Fibroblast of lung (primary cell): ENCODE measurements at regions not wholly inside any gene's neighbourhood (a gene's known extent, or its start where the extent isn't known, plus 50 kb on each side); places are given as distances from the start of the nearest gene placed in this dataset.

Experiments used
- DNase-seq, 2 donors: peaks; one replicate each; pipeline versions ENCODE4 v3.0.0 to v3.0.0-alpha.2; 2010; ENCODE audit warnings: low read depth in 2 of 2
- H2AFZ ChIP-seq: 2 replicates; pipeline ENCODE4 v1.5.1; 2012; ENCODE audit warnings: low read length, control low read depth, inconsistent platforms
- H3K27ac ChIP-seq: 2 replicates; pipeline ENCODE4 v1.5.1; 2011; ENCODE audit warnings: low read length, control low read depth; ENCODE audit not compliant: insufficient read depth
- H3K27me3 ChIP-seq: 2 replicates; pipeline ENCODE4 v1.5.1; 2011; ENCODE audit warnings: mild to moderate bottlenecking, low read length; ENCODE audit not compliant: control insufficient read depth, insufficient read depth
- H3K36me3 ChIP-seq: 2 replicates; pipeline ENCODE4 v1.5.1; 2011; ENCODE audit warnings: low read length; ENCODE audit not compliant: control insufficient read depth, insufficient read depth
- H3K4me1 ChIP-seq: 2 replicates; pipeline ENCODE4 v1.5.1; 2011; ENCODE audit warnings: low read length; ENCODE audit not compliant: control insufficient read depth, insufficient read depth; ENCODE audit errors: extremely low read depth
- H3K4me2 ChIP-seq: 2 replicates; pipeline ENCODE4 v1.5.1; 2011; ENCODE audit warnings: low read length, control low read depth; ENCODE audit not compliant: insufficient read depth; ENCODE audit errors: extremely low read depth
- H3K4me3 ChIP-seq, 4 experiments: fragments of 200-600 bp in 1 of 4; sonication (generic) in 1 of 4; replicated peaks in 1 of 4; 2 replicates each; pipeline ENCODE4 v1.5.1; 2011 to 2016; ENCODE audit warnings: low read length in 4 of 4, low read depth in 3 of 4, mild to moderate bottlenecking in 3 of 4, control low read depth in 2 of 4, inconsistent platforms in 1 of 4, mixed read lengths in 1 of 4; ENCODE audit not compliant: insufficient read depth in 1 of 4; ENCODE audit errors: control extremely low read depth in 1 of 4
- H3K79me2 ChIP-seq: 2 replicates; pipeline ENCODE4 v1.5.1; 2012; ENCODE audit warnings: mild to moderate bottlenecking, low read length, inconsistent platforms; ENCODE audit not compliant: control insufficient read depth, insufficient read depth
- H3K9ac ChIP-seq: 2 replicates; pipeline ENCODE4 v1.5.1; 2011; ENCODE audit warnings: mild to moderate bottlenecking, low read length, control low read depth; ENCODE audit not compliant: insufficient read depth
- H3K9me3 ChIP-seq: 2 replicates; pipeline ENCODE4 v1.5.1; 2012; ENCODE audit warnings: low read depth, low read length; ENCODE audit not compliant: control insufficient read depth, insufficient read depth
- H4K20me1 ChIP-seq: 2 replicates; pipeline ENCODE4 v1.5.1; 2011; ENCODE audit warnings: low read length; ENCODE audit not compliant: control insufficient read depth, insufficient read depth; ENCODE audit errors: extremely low read depth
- CTCF ChIP-seq, 2 donors: IDR thresholded peaks in 1 of 2; conservative IDR thresholded peaks in 1 of 2; 1 replicate in 1 of 2; 2 replicates in 1 of 2; pipeline ENCODE4 v1.5.1; 2011 to 2012; ENCODE audit warnings: low read length in 2 of 2, control low read depth in 1 of 2, inconsistent platforms in 1 of 2, low read depth in 1 of 2, mild to moderate bottlenecking in 1 of 2
- EZH2 ChIP-seq: IDR thresholded peaks from 2 replicates; pipeline ENCODE4 v1.5.1; 2012; ENCODE audit warnings: low read length, control low read depth, mild to moderate bottlenecking; ENCODE audit errors: missing control alignments

GRCh38 chr4:13762130-13762529 is 134.6 kb upstream of the BOD1L1 start:
- no peaks in the 10 kb centered on the region for H3K27me3 ChIP-seq
- H2AFZ ChIP-seq: no peak overlapping the region
- no peak for TF ChIP-seq CTCF (conservative IDR thresholded peaks at IDR 0.05 in 1 of 2, IDR thresholded peaks at IDR 0.05 in 1 of 2; ENCODE audit: low read depth in 1 of 2, low read length in 2 of 2)
- TF ChIP-seq EZH2: no peak
- H3K27ac ChIP-seq: no peak overlapping the region
- no peak overlapping the region for H3K4me2 ChIP-seq
- H3K9me3 ChIP-seq: no peaks in the 10 kb centered on the region
- H3K9ac ChIP-seq: no peak overlapping the region
- H3K4me1 ChIP-seq: no peaks in the 10 kb centered on the region
- no peaks in the 10 kb centered on the region for H4K20me1 ChIP-seq
- H3K79me2 ChIP-seq: no peaks in the 10 kb centered on the region
- no peak for DNase-seq
- H3K4me3 ChIP-seq: no peak overlapping the region
- no peaks in the 10 kb centered on the region for H3K36me3 ChIP-seq

- H3K27ac ChIP-seq: no peak overlapping the region
- no peaks in the 10 kb centered on the region for H3K79me2 ChIP-seq
- H3K36me3 ChIP-seq: no peaks in the 10 kb centered on the region
- H3K27me3 ChIP-seq: no peaks in the 10 kb centered on the region
- H4K20me1 ChIP-seq: no peaks in the 10 kb centered on the region
- no peak overlapping the region for H3K9ac ChIP-seq
- no peak overlapping the region for H2AFZ ChIP-seq
- TF ChIP-seq EZH2 (no peak), CTCF (conservative IDR thresholded peaks at IDR 0.05 in 1 of 2, IDR thresholded peaks at IDR 0.05 in 1 of 2; ENCODE audit: low read depth in 1 of 2, low read length in 2 of 2) (no peak)
- H3K4me2 ChIP-seq: no peak overlapping the region
- no peak overlapping the region for H3K4me3 ChIP-seq
- H3K9me3 ChIP-seq: no peaks in the 10 kb centered on the region
- no peaks in the 10 kb centered on the region for H3K4me1 ChIP-seq
- no peak for DNase-seq
These were observed 136.2 kb upstream of the BOD1L1 start for GRCh38 chr4:13763707-13764106.

DNA sequence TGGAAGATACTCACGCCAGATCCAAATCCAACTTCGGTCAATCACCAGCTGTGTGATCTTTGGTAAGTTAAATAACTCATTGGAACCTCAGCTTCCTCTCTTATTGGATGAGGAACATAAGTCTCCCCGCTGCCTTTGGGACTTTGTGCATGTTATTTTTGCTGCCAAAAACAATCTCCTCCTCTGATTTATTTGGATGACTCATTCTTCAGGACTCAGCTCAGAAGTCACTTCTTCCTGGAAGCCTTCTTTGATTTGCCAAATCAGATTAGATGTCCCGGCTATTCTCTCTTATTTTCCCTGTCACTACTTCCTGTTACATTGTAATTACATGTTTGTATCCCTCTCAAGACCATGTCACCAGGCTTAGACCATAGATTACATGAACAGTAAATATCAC is 138.0 kb upstream of the BOD1L1 start:
- H3K36me3 ChIP-seq: no peaks in the 10 kb centered on the region
- H3K4me1 ChIP-seq: no peaks in the 10 kb centered on the region
- no peaks in the 10 kb centered on the region for H3K27me3 ChIP-seq
- no peak overlapping the region for H3K4me2 ChIP-seq
- no peaks in the 10 kb centered on the region for H3K79me2 ChIP-seq
- H2AFZ ChIP-seq: no peak overlapping the region
- H3K27ac ChIP-seq: no peak overlapping the region
- H3K9ac ChIP-seq: no peak overlapping the region
- TF ChIP-seq CTCF (conservative IDR thresholded peaks at IDR 0.05 in 1 of 2, IDR thresholded peaks at IDR 0.05 in 1 of 2; ENCODE audit: low read depth in 1 of 2, low read length in 2 of 2): no peak
- no peak for TF ChIP-seq EZH2
- no peaks in the 10 kb centered on the region for H3K9me3 ChIP-seq
- peak in 1 of 2 donors; percentile 38 for DNase-seq
- H3K4me3 ChIP-seq: no peak overlapping the region
- no peaks in the 10 kb centered on the region for H4K20me1 ChIP-seq
